ENCODE measurements at regions not wholly inside any gene's neighbourhood (a gene's known extent, or its start where the extent isn't known, plus 50 kb on each side); places are given as distances from the start of the nearest gene placed in this dataset.
A peak's percentile ranks its signal among the peaks of the same experiment; 100 is the strongest.

DNA sequence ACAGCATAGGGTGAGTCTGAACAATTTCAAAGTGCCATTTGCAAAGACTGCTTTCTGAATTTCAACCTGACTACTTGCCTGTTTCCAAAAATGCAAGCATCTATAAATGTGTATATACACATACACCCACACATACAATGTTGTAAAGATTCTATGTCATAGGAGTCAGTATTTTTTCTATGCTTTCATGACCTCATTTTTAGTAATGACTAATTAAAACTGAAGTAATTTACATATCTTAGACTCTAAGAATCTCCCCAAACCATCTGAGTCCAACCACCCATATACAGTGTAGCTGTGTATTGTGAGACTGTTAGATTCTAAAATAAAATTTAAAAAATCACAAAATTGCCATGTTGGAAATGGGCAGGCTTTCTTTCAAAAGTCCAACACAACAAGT is 162.0 kb upstream of the STK17B start:
- no peak for DNase-seq (ENCODE audit: low spot score)
- in situ Hi-C loops (cut with HindIII; ENCODE audit: low sequenced_read_pairs), result no loop called here

- no peak for DNase-seq (ENCODE audit: low spot score)
- in situ Hi-C loops (cut with HindIII; ENCODE audit: low sequenced_read_pairs), result no loop called here
These were observed 163.3 kb upstream of the STK17B start for GRCh38 chr2:196334710-196335109.

DNA sequence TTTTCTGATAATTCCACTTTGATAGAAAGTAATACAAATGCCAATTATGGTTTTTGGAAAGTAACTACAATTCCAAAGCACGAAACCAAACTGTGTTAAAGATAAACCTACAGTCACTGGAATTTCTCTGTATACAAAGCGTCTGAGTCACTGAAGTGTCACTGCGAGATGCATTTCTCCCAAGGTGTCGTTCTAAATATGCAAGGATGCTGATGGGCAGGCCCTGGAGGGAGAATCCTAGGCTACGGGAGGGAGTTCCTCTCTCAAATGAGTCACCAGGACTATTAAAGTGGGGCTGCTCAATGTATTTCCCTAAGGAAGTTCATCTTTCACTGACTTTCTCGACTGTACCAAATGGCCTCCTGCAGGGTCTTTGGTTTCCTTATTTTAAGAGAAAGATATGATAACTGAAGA is 163.8 kb upstream of the STK17B start:
- in situ Hi-C loops (cut with HindIII; ENCODE audit: low sequenced_read_pairs), result no loop called here
- DNase-seq (ENCODE audit: low spot score), result no peak

DNA sequence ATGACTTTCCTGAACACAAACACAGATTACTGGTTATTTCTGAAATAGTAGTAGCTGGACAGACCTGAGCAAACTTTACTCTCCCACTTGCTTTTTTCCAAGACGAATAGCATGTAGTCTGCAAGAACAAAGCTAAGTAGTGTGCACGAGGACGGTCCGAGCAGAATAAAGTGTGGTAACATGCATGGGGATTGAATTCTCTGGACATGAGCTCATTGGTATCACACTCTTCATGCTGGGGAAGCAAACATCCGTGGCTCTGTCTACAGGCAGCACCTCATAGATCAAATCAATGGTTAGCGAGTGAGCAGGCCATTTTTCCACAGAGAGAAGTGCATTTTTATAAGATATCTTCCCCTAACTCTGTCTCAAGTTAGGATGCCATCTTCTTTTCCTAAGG is 164.8 kb upstream of the STK17B start:
- no peak for DNase-seq (ENCODE audit: low spot score)
- in situ Hi-C loops (cut with HindIII; ENCODE audit: low sequenced_read_pairs), result no loop called here

- no peak for DNase-seq (ENCODE audit: low spot score)
- in situ Hi-C loops (cut with HindIII; ENCODE audit: low sequenced_read_pairs), result no loop called here
These were observed 165.3 kb upstream of the STK17B start for GRCh38 chr2:196336715-196337114.

GRCh38 chr2:196337208-196337953 is 166.0 kb upstream of the STK17B start:
- DNase-seq (ENCODE audit: low spot score), result no peak
- in situ Hi-C loops (cut with HindIII; ENCODE audit: low sequenced_read_pairs), result no loop called here

- DNase-seq (ENCODE audit: low spot score), result peak; percentile 35
- in situ Hi-C loops (cut with HindIII; ENCODE audit: low sequenced_read_pairs), result no loop called here
These were observed 167.1 kb upstream of the STK17B start for GRCh38 chr2:196338440-196338839.

DNA sequence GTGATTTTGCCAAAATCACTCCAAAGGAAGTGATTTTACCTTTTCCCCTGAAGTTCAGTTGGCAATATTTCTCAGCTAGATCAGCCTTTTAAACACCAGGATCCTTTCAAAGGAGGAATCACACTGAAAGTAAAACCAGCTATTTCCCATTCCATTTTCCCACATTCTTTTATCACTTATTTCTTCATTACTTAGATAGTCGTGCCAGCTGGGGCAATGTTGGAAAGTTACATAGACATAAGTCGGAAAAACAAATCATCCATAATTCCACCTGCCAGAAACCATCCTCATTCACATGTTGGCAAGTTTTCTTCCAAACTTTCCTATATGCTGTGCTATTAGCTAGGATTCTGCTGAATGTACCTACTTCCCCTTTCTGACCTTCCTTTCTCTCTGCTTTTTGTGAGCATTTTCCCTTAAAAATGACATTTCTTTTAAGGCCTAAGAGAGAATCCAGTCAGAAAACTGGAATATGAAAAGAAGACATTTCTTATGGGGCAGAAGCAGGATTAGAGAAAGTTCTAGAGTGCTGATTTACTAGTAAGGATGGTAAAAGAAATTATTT is 170.0 kb upstream of the STK17B start:
- no peak for DNase-seq (ENCODE audit: low spot score)
- in situ Hi-C loops (cut with HindIII; ENCODE audit: low sequenced_read_pairs), result no loop called here

DNA sequence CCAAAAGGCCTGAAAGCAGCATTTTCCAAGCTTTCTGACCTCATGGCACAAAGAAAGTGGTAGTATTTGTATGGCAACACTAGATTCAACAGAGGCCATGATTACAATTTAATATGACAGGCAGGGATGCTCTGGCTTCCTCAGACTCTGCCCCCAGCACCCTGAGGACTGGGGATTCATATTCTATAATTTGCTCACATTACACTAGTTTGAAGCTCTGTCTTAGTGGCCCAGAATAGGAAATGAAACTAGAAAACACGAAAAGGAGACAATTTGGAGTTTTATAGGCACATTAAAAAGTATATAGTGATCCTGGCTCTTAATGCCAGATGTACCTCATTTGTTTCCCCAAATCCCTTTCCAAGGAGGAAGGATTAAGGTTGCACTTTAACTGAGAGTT is 173.0 kb upstream of the STK17B start:
- in situ Hi-C loops (cut with HindIII; ENCODE audit: low sequenced_read_pairs), result no loop called here

GRCh38 chr2:196353717-196354116 is 182.3 kb upstream of the STK17B start:
- in situ Hi-C loops (cut with HindIII; ENCODE audit: low sequenced_read_pairs), result no loop called here
- DNase-seq (ENCODE audit: low spot score), result no peak

More for the DNA sequence above, 173.0 kb upstream of the STK17B start:
- no peak for DNase-seq (ENCODE audit: low spot score)

DNA sequence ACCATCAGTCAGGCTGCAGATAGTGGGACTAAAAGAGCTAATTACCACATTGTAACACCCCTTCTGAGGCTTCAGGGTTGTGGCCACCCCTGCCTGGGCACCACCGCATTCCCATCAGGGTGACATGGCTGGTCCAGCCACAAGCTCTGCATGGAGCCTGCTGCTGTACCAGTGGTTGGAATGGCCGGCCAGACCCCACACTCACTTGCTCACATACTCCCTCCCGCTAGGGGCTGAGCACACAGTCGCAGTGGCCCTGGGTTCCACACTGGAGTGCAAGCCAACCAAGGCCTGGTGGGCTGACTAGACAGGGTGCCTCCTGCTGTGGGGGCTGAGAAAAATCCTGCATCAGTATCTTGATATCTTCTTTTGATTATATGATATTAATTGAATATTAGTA is 182.8 kb upstream of the STK17B start:
- in situ Hi-C loops (cut with HindIII; ENCODE audit: low sequenced_read_pairs), result no loop called here
- DNase-seq (ENCODE audit: low spot score), result no peak

DNA sequence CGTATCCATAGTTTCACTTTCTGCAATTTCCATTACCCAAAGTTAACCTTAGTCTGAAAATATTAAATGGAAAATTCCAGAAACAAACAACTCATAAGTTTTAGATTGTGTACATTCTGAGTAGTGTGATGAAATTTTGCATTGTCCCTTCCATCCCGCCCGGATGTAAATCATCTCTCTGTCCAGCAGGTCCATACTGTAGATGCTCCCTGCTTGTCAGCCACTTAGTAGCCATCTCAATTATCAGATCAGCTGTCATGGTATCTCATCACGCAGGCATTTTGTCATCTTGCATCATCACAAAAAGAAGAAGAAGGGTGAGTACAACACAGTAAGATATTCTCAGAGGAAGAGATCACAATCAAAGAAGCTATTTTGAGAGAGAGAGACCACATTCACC is 185.0 kb upstream of the STK17B start:
- in situ Hi-C loops (cut with HindIII; ENCODE audit: low sequenced_read_pairs), result no loop called here
- no peak for DNase-seq (ENCODE audit: low spot score)

- in situ Hi-C loops (cut with HindIII; ENCODE audit: low sequenced_read_pairs), result no loop called here
These were observed 189.3 kb upstream of the STK17B start for GRCh38 chr2:196360650-196361049.

DNA sequence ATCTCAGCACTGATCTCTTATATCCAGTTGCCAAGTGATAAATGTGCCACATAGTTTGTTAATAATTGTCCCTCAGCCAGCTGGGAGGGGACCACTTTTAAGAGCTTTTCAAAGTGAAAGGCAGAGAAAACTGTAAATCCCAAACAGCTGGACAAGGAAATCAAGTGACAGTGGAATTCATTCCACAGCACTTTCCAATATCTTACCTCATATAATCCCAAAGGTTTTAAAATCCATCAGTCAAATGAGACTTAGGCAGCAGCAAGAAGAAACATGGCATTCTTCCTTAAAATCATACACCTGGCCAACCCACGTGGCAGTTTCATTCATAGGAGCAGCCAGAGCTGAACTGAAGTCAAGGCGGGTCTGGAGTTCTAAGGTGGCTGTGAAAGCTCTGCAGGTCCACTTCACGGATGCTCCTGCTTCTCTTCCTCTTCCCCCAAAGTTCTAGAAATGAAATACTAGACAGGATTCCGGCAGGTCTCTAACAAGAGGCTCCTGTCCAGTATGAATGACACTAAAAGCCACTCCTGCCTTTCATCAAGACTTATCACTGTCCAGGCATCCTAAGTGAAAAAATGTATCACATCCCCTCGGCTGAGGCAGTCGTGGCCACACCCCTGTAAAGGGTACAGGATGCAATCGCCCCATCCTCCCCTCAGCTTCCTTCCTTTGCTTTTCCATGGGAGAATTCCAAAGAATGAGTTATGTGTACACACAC is 190.4 kb upstream of the STK17B start:
- in situ Hi-C loops (cut with HindIII; ENCODE audit: low sequenced_read_pairs), result no loop called here
- no peak for DNase-seq (ENCODE audit: low spot score)

More at GRCh38 chr2:196360650-196361049, 189.3 kb upstream of the STK17B start:
- DNase-seq (ENCODE audit: low spot score), result no peak

- DNase-seq (ENCODE audit: low spot score), result no peak
- in situ Hi-C loops (cut with HindIII; ENCODE audit: low sequenced_read_pairs), result no loop called here
These were observed 191.7 kb upstream of the STK17B start for GRCh38 chr2:196362973-196363549.

DNA sequence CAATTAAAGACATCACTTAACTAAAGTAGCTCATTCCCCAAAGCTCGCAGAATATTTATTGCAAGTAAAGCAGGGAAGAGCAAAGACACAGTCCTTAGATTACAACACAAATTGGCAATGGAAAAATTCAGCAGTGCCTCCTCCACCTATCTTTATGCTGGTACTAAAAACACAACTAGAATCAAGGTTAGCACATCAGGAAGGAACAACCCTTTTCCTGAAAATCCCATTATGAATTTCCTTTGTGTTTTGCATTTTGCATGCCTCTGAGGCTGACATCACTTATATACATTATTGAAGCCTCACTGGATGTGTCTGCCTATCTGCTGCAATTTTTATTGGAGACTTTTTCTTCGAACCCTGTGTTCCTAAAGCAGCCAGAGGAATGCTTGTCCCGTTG is 193.8 kb upstream of the STK17B start:
- DNase-seq (ENCODE audit: low spot score), result no peak
- in situ Hi-C loops (cut with HindIII; ENCODE audit: low sequenced_read_pairs), result no loop called here

GRCh38 chr2:196365923-196366322 is 194.5 kb upstream of the STK17B start:
- no peak for DNase-seq (ENCODE audit: low spot score)
- in situ Hi-C loops (cut with HindIII; ENCODE audit: low sequenced_read_pairs), result no loop called here

DNA sequence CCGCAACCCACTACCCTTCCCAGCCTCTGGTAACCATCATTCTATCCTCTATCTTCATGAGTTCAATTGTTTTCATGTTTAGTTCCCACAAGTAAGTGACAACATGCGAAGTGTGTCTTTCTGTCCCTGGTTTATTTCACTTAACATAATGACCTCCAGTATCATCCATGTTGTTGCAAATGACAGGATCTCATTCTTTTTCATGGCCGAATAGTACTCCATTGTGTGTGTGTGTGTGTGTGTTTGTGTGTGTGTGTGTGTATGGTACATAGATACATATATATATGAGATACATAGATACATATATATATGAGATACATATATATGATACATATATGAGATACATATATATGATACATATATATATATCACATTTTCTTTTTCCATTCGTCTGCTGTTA is 196.3 kb upstream of the STK17B start:
- DNase-seq (ENCODE audit: low spot score), result no peak
- in situ Hi-C loops (cut with HindIII; ENCODE audit: low sequenced_read_pairs), result no loop called here

- in situ Hi-C loops (cut with HindIII; ENCODE audit: low sequenced_read_pairs), result no loop called here
- no peak for DNase-seq (ENCODE audit: low spot score)
These were observed 197.3 kb upstream of the STK17B start for GRCh38 chr2:196368546-196369225.

GRCh38 chr2:196369967-196370366 is 198.6 kb upstream of the STK17B start:
- in situ Hi-C loops (cut with HindIII; ENCODE audit: low sequenced_read_pairs), result no loop called here
- no peak for DNase-seq (ENCODE audit: low spot score)

All from G401 (cell line).